GM19351 (cell line): ENCODE measurements at regions not wholly inside any gene's neighbourhood (a gene's known extent, or its start where the extent isn't known, plus 50 kb on each side); places are given as distances from the start of the nearest gene placed in this dataset.

Experiments
- ATAC-seq: cut with Tn5 transposase; IDR thresholded peaks from one replicate; pipeline ENCODE4 v1.9.1; 2021; ENCODE audit warnings: mild to moderate bottlenecking, moderate library complexity; ENCODE audit not compliant: unreplicated experiment

DNA sequence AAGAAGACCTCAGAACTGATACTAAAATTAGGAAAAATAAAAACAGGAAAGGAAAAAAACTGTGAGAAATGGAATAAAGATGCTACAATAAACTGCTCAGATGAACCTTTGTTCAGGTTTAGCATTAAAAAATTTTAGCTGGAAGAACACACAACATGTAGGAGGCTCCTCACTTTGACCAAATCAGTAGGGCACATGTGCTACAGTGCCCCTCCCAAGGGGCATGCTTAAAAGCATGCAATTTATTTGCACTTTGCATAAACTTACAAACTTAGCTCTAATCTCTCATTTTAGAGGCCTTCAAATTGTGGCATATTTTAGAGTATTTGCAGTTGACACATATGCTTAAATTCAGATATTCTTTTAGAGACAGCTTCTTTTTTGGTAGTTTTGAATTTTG is 570.2 kb downstream of the UTRN start:
- ATAC-seq, result no peak

- ATAC-seq, result no peak
Observed at GRCh38 chr6:144855812-144856531, 570.8 kb downstream of the UTRN start.

DNA sequence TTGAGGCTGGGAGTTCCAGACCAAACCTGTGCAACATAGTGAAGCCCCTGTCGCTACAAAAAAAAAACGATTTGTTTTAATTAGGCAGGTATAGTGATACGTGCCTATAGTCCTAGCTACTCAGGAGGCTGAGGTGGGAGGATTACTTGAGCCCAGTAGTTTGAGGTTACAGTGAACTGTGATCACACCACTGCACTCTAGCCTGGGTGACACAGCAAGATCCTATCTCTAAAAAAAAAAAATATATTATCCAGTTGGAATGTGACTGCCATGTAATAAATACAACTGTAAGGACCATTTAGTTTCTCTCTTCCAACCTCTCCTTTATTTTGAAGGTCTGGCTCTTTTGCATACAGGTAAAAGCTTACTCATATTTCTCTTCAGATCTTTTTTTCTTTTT is 571.5 kb downstream of the UTRN start:
- no peak for ATAC-seq

DNA sequence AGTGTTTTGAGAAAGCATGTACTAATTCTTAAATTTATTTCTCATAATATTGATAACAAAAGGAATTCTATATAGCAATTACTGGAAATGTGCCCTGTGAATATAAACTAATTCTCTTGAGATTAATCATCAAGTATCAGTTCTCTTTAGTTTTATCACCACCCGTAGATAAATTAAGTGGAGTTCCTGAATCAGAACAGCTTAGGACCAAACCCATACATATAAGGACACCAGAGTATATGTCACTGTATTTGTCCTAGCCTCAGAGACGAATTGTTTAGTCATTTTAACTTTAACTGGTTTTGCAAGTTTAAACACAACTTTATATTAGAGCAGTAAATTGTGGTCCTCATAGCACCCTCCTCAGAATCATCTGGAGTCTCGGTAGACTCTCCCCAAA is 572.0 kb downstream of the UTRN start:
- no peak for ATAC-seq

GRCh38 chr6:144862769-144863168 is 577.6 kb downstream of the UTRN start:
- no peak for ATAC-seq

GRCh38 chr6:144867761-144868160 is 582.6 kb downstream of the UTRN start:
- ATAC-seq, result no peak

DNA sequence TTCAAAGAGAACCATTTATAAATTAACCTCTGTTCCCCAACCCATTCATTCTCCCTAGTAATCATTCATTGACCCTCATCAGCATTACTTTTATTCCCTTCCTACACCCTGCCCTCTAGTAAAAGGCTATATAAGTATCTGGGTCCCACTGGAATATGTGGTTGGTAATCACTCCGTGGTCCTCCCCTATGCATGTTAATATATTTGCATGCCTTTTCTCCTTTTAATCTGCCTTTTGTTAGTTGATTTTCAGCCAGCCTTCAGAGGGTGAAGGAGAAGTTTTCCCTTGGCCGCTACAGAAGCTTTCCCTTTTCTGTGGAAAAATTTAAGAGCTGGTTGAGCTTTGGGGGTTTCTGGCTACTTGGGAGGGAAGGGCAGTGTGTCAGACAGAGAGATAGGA is 585.6 kb downstream of the UTRN start:
- ATAC-seq, result no peak

DNA sequence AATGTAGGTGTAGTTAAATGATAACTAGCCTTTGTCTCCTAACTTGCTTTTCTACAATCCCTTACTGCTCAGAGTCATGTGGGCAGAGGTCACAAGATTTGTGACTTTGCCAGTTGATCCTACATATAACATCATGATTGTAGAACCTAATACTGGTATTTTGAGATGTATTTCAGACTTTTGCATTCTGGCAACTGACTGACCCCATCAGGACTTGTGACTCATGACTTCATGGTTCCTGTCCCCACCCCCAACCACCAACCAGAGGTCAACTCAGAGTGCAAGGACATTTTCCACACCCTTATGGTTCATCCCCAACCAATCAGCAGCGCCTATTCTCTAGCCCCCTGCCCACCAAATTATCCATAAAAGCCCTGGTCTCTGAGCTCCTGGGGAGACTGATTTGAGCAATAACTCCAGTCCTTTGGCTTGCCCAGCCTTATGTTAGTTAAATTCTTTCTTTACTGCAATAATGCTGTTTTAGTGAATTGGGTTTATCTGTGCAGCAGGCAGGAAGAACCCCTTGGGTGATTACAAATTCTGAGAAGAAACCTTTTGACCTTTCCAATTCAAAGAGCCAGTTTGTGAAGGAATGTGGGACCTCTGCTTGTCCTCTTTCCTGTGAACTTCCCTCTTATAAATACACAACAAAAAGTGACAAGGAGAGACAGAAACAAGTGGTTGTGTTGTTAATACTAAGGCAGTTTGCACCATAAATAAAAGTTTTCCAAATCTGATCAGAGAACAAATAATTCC is 588.7 kb downstream of the UTRN start:
- no peak for ATAC-seq

- no peak for ATAC-seq
Observed at GRCh38 chr6:144876689-144877088, 591.6 kb downstream of the UTRN start.

DNA sequence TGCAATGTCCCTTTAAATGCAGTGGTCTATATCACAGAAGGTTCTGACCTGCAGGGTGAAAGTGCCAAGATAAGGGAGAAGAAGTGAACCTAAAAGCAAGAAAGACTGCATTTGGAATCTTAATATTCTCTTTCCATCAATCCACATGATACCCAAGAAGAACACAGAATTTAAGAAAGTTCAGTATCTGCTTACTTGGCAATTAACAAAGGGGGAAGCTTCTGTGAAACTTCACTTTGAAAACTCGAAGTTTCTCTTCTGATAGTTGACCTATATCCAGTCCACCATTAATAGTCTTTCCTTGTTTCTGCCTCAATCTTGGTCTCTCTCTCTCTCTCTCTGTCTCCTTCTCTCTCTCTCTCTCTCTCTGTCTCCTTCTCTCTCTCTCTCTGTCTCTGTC is 592.0 kb downstream of the UTRN start:
- ATAC-seq, result no peak

- no peak for ATAC-seq
Observed at GRCh38 chr6:144878577-144878976, 593.4 kb downstream of the UTRN start.

- ATAC-seq, result no peak
Observed at GRCh38 chr6:144879436-144879835, 594.3 kb downstream of the UTRN start.

DNA sequence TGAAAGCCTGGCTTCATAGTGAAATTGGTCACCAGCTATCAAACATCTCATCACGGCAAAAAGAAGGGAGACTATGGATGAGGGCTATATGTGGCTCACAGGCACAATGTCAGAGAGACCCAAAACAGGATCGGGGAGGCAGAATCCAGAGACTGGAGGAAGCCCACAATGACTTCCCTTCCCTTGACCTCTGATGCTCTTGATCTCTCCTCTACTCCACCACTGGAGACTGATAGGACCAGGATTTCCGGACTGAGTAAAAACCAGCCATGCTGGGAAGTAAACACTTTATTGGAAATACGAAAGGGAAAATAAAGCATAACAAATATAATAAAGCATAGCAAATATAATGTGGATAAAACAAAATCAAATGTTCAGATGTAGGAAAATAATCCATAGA is 597.3 kb downstream of the UTRN start:
- no peak for ATAC-seq

DNA sequence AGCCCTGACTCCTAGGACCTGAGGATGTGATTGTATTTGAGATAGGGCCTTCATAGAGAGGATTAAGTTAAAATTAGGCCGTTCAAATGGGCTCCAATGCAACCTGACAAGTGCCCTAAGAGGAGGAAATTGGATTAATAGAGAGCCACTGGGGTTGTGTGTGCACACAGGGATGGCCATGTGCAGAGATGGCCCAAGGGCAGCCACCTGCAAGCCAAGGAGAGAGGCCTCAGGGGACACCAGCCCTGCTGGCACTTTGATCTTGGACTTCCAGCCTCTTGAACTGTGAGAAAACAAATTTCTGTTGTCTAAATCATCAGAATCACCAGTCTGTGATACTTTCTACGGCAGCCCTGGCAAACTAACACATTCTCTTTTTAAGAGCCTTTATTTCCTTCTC is 598.8 kb downstream of the UTRN start:
- no peak for ATAC-seq

DNA sequence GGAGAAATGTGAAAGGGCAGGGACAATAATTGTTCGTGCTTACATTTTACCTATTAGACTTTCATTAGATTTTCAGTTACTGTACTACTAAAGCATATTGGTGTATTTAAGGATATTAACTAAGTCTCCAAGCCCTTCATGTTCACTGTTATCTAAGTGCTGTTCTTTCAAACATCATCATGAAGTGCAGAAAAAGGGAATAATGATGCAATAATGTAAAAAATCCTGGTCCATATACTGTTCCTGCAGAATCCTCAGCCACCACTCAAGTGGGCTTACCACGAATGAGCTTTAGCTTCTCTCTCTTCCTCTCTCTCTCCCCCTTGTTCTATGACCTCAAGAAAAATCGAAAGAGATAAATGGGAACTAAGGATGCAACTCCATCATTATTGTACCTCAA is 600.7 kb downstream of the UTRN start:
- no peak for ATAC-seq

DNA sequence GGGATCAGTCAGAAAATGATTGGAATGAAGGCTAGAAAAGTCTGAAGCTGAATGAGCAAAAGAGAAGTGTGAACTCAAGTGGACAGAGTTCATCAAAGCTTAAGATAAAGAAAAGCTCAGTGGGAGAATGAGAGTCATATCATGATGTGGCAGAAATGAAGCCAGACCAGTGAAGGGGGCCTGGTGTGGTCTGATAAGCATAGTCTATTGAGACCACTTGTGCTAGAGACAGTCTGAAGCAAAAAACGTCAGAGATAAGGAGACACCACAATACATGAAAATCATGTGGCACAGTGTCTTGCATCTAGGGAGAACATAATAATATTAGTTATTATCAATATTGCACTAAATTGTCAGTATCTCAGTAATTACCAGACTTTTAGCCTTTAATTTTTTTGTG is 601.5 kb downstream of the UTRN start:
- no peak for ATAC-seq

- no peak for ATAC-seq
Observed at GRCh38 chr6:144888621-144889020, 603.5 kb downstream of the UTRN start.

- no peak for ATAC-seq
Observed at GRCh38 chr6:144893680-144894151, 608.6 kb downstream of the UTRN start.

DNA sequence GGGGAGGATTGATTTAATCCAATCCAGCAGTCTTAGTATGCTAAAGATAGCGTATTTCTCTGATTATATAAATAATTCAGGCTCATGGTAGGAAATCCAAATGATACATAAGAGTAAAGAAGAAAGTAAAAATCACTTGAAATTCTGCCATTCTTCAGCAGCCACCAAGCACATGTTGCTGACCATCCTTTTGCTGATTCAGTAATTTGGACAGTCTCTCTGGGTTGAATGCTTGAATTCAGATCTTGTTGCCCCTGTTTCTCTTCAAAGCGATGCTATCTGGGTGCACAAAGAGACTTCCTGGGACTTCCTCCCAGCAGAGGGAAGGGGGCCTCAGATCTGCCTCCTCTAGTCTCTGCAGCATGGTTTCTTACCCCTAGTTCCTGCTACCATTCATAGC is 609.1 kb downstream of the UTRN start:
- ATAC-seq, result no peak

DNA sequence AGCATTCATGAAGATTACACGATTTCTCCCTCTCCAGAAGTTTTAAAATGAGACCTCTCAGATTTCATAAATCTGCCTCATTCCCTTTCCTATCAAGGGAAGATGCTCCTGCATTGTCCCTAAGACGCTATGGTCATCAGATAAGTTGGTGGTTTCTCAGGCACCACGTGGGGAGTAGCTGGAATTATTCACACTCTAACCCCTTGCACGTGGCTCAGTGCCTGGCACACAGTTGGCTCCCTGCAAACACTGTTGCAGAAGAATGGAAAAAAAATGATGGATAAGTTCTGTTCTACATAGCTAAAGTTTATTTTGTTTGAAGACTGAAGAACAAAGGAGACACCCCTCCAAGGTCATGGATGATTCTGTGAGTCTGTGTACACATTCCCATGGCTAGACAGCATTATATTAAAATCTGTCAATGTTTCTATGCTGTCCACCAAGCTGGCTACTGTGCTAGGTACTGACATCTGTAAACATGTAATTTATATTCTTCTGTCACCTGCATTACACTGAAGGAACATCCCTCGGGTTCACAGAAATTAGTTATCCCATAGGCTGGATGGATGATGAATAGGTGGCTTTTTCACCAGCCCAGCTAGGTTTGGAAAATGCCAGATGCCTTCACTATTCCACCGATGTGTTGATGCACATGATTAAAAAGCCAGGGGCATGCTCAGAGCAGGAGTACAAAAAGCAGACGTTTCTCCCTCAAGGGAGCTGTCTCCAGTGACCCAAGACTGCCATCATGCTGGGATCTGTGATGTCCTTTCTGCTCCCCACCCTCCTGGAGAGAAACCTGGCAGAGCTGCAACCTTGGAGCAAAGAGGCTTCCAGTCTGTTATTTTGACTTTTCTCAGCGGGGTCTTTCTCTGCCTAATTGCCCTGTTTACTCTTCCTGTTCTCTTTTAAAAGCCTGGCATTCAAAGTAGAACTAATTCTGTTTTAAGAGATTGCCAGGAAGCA is 610.5 kb downstream of the UTRN start:
- no peak for ATAC-seq

DNA sequence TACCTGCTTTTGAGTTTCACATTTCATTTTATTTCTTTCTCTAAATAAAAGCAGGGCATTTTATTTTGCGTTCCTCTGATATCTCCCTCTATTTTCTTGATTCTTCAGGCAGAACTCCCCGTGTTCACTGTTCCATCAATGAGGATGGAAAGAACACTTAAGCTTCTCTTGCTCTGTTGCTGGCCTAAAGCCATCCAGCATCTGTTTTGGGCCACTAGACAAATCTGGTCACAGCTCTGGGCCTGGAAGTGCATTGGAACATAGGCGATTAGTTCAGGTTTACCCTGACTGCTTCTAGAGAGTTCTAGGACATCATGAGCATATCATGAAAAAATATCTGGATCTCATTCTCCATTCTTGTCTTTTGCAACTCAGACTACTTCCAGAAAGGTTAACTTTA is 611.2 kb downstream of the UTRN start:
- no peak for ATAC-seq
